ENCODE measurements at regions not wholly inside any gene's neighbourhood (a gene's known extent, or its start where the extent isn't known, plus 50 kb on each side); places are given as distances from the start of the nearest gene placed in this dataset.

- ChIA-PET RAD21 (ENCODE audit: low non-redundant PET in 1 of 2, low total read pairs in 2 of 2, uncharacterized antibody in 2 of 2, unreplicated experiment in 2 of 2) (no interaction called here), POLR2A (no interaction called here), CTCF (interaction anchor here (4.3 kb wide), 1 partner anchor 229 kb away, joined by 35 read pairs; no protein-coding TSS in a partner anchor)
- Histone ChIP-seq H3K9ac (ENCODE audit: low read length) (no peak overlapping the region), H3K4me3 (replicated peaks in 1 of 2; ENCODE audit: low read depth in 1 of 2, low read length in 2 of 2) (no peak overlapping the region), H3K27me3 (ENCODE audit: insufficient read depth, low read length) (no peaks in the 10 kb centered on the region), H4K20me1 (ENCODE audit: insufficient read depth) (no peaks in the 10 kb centered on the region), H3K27ac (ENCODE audit: low read depth, low read length) (no peak overlapping the region), H3K79me2 (ENCODE audit: insufficient read depth, low read length) (no peaks in the 10 kb centered on the region), H3K36me3 (ENCODE audit: control insufficient read depth in 1 of 2, insufficient read depth in 2 of 2, low read length in 2 of 2) (no peaks in the 10 kb centered on the region), H3K4me1 (ENCODE audit: control insufficient read depth in 1 of 2, insufficient read depth in 2 of 2, low read length in 2 of 2) (no peaks in the 10 kb centered on the region), H3K9me2 (ENCODE audit: insufficient read depth) (no peaks in the 10 kb centered on the region), H3K4me2 (ENCODE audit: low read length) (no peak overlapping the region), H3K9me3 (ENCODE audit: control insufficient read depth in 1 of 2, insufficient read depth in 1 of 2, low read depth in 1 of 2, low read length in 2 of 2) (no peaks in the 10 kb centered on the region), H2AFZ (ENCODE audit: low read depth, low read length, poor library complexity, severe bottlenecking) (no peak overlapping the region)
- no peak for TF ChIP-seq MAX (IDR thresholded peaks at IDR 0.05)
- no peak for TF ChIP-seq REST (IDR thresholded peaks at IDR 0.05; ENCODE audit: low read depth)
- no peak for TF ChIP-seq RAD21 (IDR thresholded peaks at IDR 0.05; ENCODE audit: low read depth)
- no peak for TF ChIP-seq ZBTB33 (IDR thresholded peaks at IDR 0.05; ENCODE audit: extremely low read depth, insufficient replicate concordance, low read length)
- TF ChIP-seq EGR1 (IDR thresholded peaks at IDR 0.05; ENCODE audit: low read depth): no peak
- no peak for TF ChIP-seq ZFX (IDR thresholded peaks at IDR 0.05)
- TF ChIP-seq CBX3 (IDR thresholded peaks at IDR 0.05; ENCODE audit: low read depth): no peak
- TF ChIP-seq TCF7L2 (IDR thresholded peaks at IDR 0.05; ENCODE audit: borderline replicate concordance, extremely low read depth, insufficient read depth, insufficient read length): no peak
- no peak for TF ChIP-seq ATF3 (IDR thresholded peaks at IDR 0.05)
- no peak for TF ChIP-seq ELF1 (IDR thresholded peaks at IDR 0.05; ENCODE audit: borderline replicate concordance, low read depth)
- TF ChIP-seq CEBPB (IDR thresholded peaks at IDR 0.05; ENCODE audit: low read depth): no peak
- BruUV-seq (replicated peaks): no TSS peak
- DNase-seq (ENCODE audit: low read depth, low spot score) (no peak), ATAC-seq (no peak)
- intact Hi-C loops (cut with micrococcal nuclease): loop anchor here (5.0 to 10.0 kb wide), 3 partner anchors 282 to 529 kb away; partner anchors contain the start of gene MBD2
Measured at GRCh38 chr18:54673936-54674335, 82.9 kb downstream of the DYNAP start.

Measured in HCT116 (cell line).